HepG2 (cell line): ENCODE measurements at regions not wholly inside any gene's neighbourhood (a gene's known extent, or its start where the extent isn't known, plus 50 kb on each side); places are given as distances from the start of the nearest gene placed in this dataset.

Experiments
- ATAC-seq: fragments of 200-7000 bp; cut with Tn5 transposase; 3 replicates; pipeline ENCODE4 v1.9.1; 2020; ENCODE audit warnings: mild to moderate bottlenecking, moderate library complexity
- BruUV-seq: library from RNA; stranded (reverse); fragments of 400-500 nt; replicated peaks from 2 replicates; lab custom pipeline; 2021; lab: Mats Ljungman, UMichigan
- CTCF ChIA-PET: fragments of 300-600 bp; formaldehyde crosslinking; extraction: SDS; loops from one replicate; lab custom pipeline; 2021; ENCODE audit warnings: low total read pairs, inconsistent platforms, low intra/inter-chr PET ratio; lab: Yijun Ruan, JAX
- POLR2A ChIA-PET: fragments of 350-600 bp; sonication (Branson Sonifier 250); formaldehyde crosslinking; loops from one replicate; lab custom pipeline; 2020; ENCODE audit warnings: antibody characterized with exemption, inconsistent platforms; lab: Yijun Ruan, JAX
- DNase-seq: peaks from one replicate; pipeline ENCODE4 v3.0.0-alpha.2; 2015; ENCODE audit warnings: low spot score
- FAIRE-seq: peaks from 3 replicates; lab custom pipeline; 2011; peaks lifted over from hg19 to GRCh38; lab: Jason Lieb, UNC
- H2AFZ ChIP-seq: one replicate; pipeline ENCODE4 v1.6.1; 2011; ENCODE audit warnings: low read length, inconsistent platforms
- H3K27ac ChIP-seq: fragments of 300-600 bp; 3 replicates; pipeline ENCODE4 v1.8.0; 2011; ENCODE audit warnings: mixed run types, mild to moderate bottlenecking, mixed read lengths, low read length, inconsistent platforms; ENCODE audit not compliant: insufficient read depth; ENCODE audit errors: extremely low read length
- H3K27me3 ChIP-seq, 2 experiments: fragments of 200-600 bp in 1 of 2; 2 replicates in 1 of 2; 3 replicates in 1 of 2; pipeline versions ENCODE4 v1.6.0 to v1.8.0; 2011; ENCODE audit warnings: low read length in 2 of 2, mild to moderate bottlenecking in 2 of 2, moderate library complexity in 2 of 2, inconsistent platforms in 1 of 2; ENCODE audit not compliant: insufficient read depth in 2 of 2, control insufficient read depth in 1 of 2
- H3K36me3 ChIP-seq, 2 experiments: fragments of 200-600 bp in 1 of 2; replicated peaks in 1 of 2; 2 replicates in 1 of 2; 3 replicates in 1 of 2; pipeline versions ENCODE4 v1.5.1 to v1.8.0; 2011; ENCODE audit warnings: low read length in 2 of 2, inconsistent platforms in 1 of 2; ENCODE audit not compliant: insufficient read depth in 2 of 2, control insufficient read depth in 1 of 2
- H3K4me1 ChIP-seq: 2 replicates; pipeline ENCODE4 v1.5.1; 2012; ENCODE audit warnings: low read length, inconsistent platforms; ENCODE audit not compliant: insufficient read depth
- H3K4me2 ChIP-seq: 2 replicates; pipeline ENCODE4 v1.6.0; 2011; ENCODE audit warnings: low read depth, low read length, inconsistent platforms
- H3K4me3 ChIP-seq, 3 experiments: fragments of 200-600 bp in 1 of 3; sonication (generic), shearing (Covaris generic) in 1 of 3; replicated peaks in 1 of 3; 2 replicates each; pipeline ENCODE4 v1.5.1; 2011 to 2016; ENCODE audit warnings: low read length in 3 of 3, inconsistent platforms in 2 of 3, low read depth in 2 of 3, mild to moderate bottlenecking in 2 of 3, control low read depth in 1 of 3, mixed read lengths in 1 of 3; ENCODE audit not compliant: insufficient read depth in 1 of 3
- H3K79me2 ChIP-seq: one replicate; pipeline ENCODE4 v1.6.1; 2011; ENCODE audit warnings: low read length, inconsistent platforms; ENCODE audit not compliant: insufficient read depth
- H3K9ac ChIP-seq: 2 replicates; pipeline ENCODE4 v1.6.0; 2011; ENCODE audit warnings: mild to moderate bottlenecking, low read depth, low read length, inconsistent platforms; ENCODE audit not compliant: insufficient read depth
- H3K9me3 ChIP-seq: 2 replicates; pipeline ENCODE4 v1.5.1; 2012; ENCODE audit warnings: mild to moderate bottlenecking, low read length
- H4K20me1 ChIP-seq: 2 replicates; pipeline ENCODE4 v1.6.0; 2011; ENCODE audit warnings: inconsistent platforms, mild to moderate bottlenecking, low read length, moderate library complexity; ENCODE audit not compliant: insufficient read depth
- MXD3 ChIP-seq: IDR thresholded peaks from 2 replicates; pipeline ENCODE4 v1.6.1; 2016; ENCODE audit warnings: mild to moderate bottlenecking, missing biosample characterization, missing genetic modification reagents
- RERE ChIP-seq: IDR thresholded peaks from 2 replicates; pipeline ENCODE4 v1.6.1; 2016; ENCODE audit warnings: low read depth, missing genetic modification reagents, missing compliant biosample characterization
- TGIF2 ChIP-seq: IDR thresholded peaks from 2 replicates; pipeline ENCODE4 v1.6.1; 2016; ENCODE audit warnings: control low read depth, missing compliant biosample characterization
- ZFYVE20 ChIP-seq: sonication (generic); formaldehyde crosslinking; IDR thresholded peaks from 2 replicates; pipeline ENCODE4 v1.8.0; 2023; ENCODE audit warnings: low read depth, mild to moderate bottlenecking, moderate library complexity, missing genetic modification reagents, borderline replicate concordance
- WGBS: methylation state at CpG from one replicate; pipeline ENCODE4 v1.1.6; 2017; ENCODE audit warnings: low lambda C conversion rate; 5-methylcytosine and 5-hydroxymethylcytosine counted together
- in situ Hi-C: cut with HindIII; loops from 2 replicates; pipeline ENCODE4 v1.10.0; 2017; ENCODE audit warnings: low pct_unique_long_range_greater_than_20kb; ENCODE audit not compliant: extremely low pct_ligation_motif_present
- intact Hi-C: fragments of 100-400 bp; cut with micrococcal nuclease; formaldehyde crosslinking; loops from one replicate; pipeline ENCODE4 v1.10.0; 2022; ENCODE audit not compliant: unreplicated experiment

- intact Hi-C loops = no loop called here
- Histone ChIP-seq H3K9me3 (peaks cover 78% of the 10 kb centered on the region), H3K4me3 (no peak overlapping the region), H3K36me3 (no peaks in the 10 kb centered on the region), H3K9ac (no peak overlapping the region), H3K27ac (no peak overlapping the region), H2AFZ (no peak overlapping the region), H4K20me1 (no peaks in the 10 kb centered on the region), H3K4me1 (no peaks in the 10 kb centered on the region), H3K27me3 (no peaks in the 10 kb centered on the region), H3K79me2 (no peaks in the 10 kb centered on the region), H3K4me2 (no peak overlapping the region)
- FAIRE-seq (no peak), ATAC-seq (no peak), DNase-seq (no peak)
- BruUV-seq = no TSS peak
- POLR2A ChIA-PET = no interaction called here
- CTCF ChIA-PET = no interaction called here
- in situ Hi-C loops = no loop called here
- TF ChIP-seq RERE = no peak
- TF ChIP-seq TGIF2 (CRISPR knock-in tag) = no peak
Observed at GRCh38 chr1:82398357-82398756, 597.6 kb downstream of the ADGRL2 start.

GRCh38 chr1:82395440-82395839, 594.7 kb downstream of the ADGRL2 start:
- no peak overlapping the region for H2AFZ ChIP-seq
- ChIA-PET CTCF (no interaction called here), POLR2A (no interaction called here)
- ATAC-seq (no peak), FAIRE-seq (no peak)
- H3K4me1 ChIP-seq = no peaks in the 10 kb centered on the region
- in situ Hi-C loops = no loop called here
- H3K9ac ChIP-seq = no peak overlapping the region
- H4K20me1 ChIP-seq = no peaks in the 10 kb centered on the region
- peaks cover 80% of the 10 kb centered on the region for H3K9me3 ChIP-seq
- H3K79me2 ChIP-seq = no peaks in the 10 kb centered on the region
- H3K4me2 ChIP-seq = no peak overlapping the region
- no peaks in the 10 kb centered on the region for H3K27me3 ChIP-seq
- WGBS = 2% methylated on average over 4 of the region's 4 CpGs
- intact Hi-C loops = no loop called here
- H3K27ac ChIP-seq = no peak overlapping the region
- H3K36me3 ChIP-seq = no peaks in the 10 kb centered on the region
- TF ChIP-seq ZFYVE20 (CRISPR knock-in tag) = no peak
- TF ChIP-seq MXD3 (CRISPR knock-in tag) = no peak
- TF ChIP-seq, all 625 proteins: peak for 0
- H3K4me3 ChIP-seq = no peak overlapping the region
- BruUV-seq = no TSS peak
- DNase-seq = no peak
